Right atrium auricular region (tissue), 2 donors: ENCODE measurements at regions not wholly inside any gene's neighbourhood (a gene's known extent, or its start where the extent isn't known, plus 50 kb on each side); places are given as distances from the start of the nearest gene placed in this dataset.

Experiments
- DNase-seq: peaks from one replicate; pipeline ENCODE4 v3.0.0-alpha.2; 2019; ENCODE audit warnings: low spot score
- H3K27ac ChIP-seq, 2 donors: fragments of 200-600 bp; sonication (generic); 1 replicate in 1 of 2; 2 replicates in 1 of 2; pipeline ENCODE4 v1.5.1; 2016 to 2019
- H3K27me3 ChIP-seq, 2 donors: fragments of 200-600 bp; sonication (generic); one replicate each; pipeline versions ENCODE4 v1.5.1 to v1.6.0; 2017 to 2019
- H3K36me3 ChIP-seq: fragments of 200-600 bp; sonication (generic); one replicate; pipeline ENCODE4 v1.5.1; 2016
- H3K4me1 ChIP-seq, 2 donors: fragments of 200-600 bp; sonication (generic); one replicate each; pipeline versions ENCODE4 v1.5.1 to v1.6.0; 2017 to 2019
- H3K4me3 ChIP-seq, 2 donors: fragments of 200-600 bp; sonication (generic); 1 replicate in 1 of 2; 2 replicates in 1 of 2; pipeline ENCODE4 v1.5.1; 2017 to 2019; ENCODE audit warnings: mild to moderate bottlenecking in 1 of 2, moderate library complexity in 1 of 2
- H3K9me3 ChIP-seq, 2 donors: fragments of 200-600 bp; sonication (generic); one replicate each; pipeline ENCODE4 v1.5.1; 2019
- CTCF ChIP-seq, 2 donors: fragments of 200-600 bp; sonication (generic); IDR thresholded peaks; one replicate each; pipeline ENCODE4 v1.5.1; 2019; ENCODE audit warnings: antibody characterized with exemption in 2 of 2

GRCh38 chr1:37270639-37271038 is 203.7 kb upstream of the ZC3H12A start:
- H3K27ac ChIP-seq: no peak overlapping the region

GRCh38 chr1:37272626-37273025 is 201.8 kb upstream of the ZC3H12A start:
- DNase-seq: no peak
- H3K9me3 ChIP-seq: no peaks in the 10 kb centered on the region
- H3K4me1 ChIP-seq: no peaks in the 10 kb centered on the region
- no peaks in the 10 kb centered on the region for H3K36me3 ChIP-seq
- no peaks in the 10 kb centered on the region for H3K27me3 ChIP-seq
- H3K27ac ChIP-seq: no peak overlapping the region
- no peak for TF ChIP-seq CTCF (IDR thresholded peaks at IDR 0.05)
- no peak overlapping the region for H3K4me3 ChIP-seq

More at GRCh38 chr1:37270639-37271038, 203.7 kb upstream of the ZC3H12A start:
- no peaks in the 10 kb centered on the region for H3K36me3 ChIP-seq
- H3K4me3 ChIP-seq: no peak overlapping the region
- no peak for DNase-seq
- TF ChIP-seq CTCF (IDR thresholded peaks at IDR 0.05): no peak
- no peaks in the 10 kb centered on the region for H3K9me3 ChIP-seq
- no peaks in the 10 kb centered on the region for H3K27me3 ChIP-seq
- H3K4me1 ChIP-seq: no peaks in the 10 kb centered on the region

DNA sequence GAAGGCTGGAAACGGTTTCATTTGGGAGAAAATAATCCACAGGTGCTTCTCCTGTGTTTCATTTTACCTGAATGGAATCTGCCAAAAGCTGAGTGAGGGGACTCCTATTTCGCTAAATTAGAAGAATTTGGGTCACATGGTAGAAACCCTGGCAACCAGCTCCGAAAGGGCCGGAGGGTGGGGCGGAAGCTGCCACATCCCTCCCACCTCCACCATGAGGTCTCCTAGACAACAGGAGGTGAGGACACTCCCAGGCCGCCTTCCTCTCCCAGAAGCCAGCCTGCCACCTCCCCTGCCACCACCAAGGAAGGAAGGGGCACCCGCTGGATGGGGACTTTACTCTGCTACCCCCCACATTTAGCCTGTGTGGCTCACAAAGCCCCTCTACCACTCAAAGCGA is 199.9 kb upstream of the ZC3H12A start:
- Histone ChIP-seq H3K4me1 (no peaks in the 10 kb centered on the region), H3K27me3 (no peaks in the 10 kb centered on the region), H3K9me3 (no peaks in the 10 kb centered on the region), H3K4me3 (no peak overlapping the region), H3K36me3 (no peaks in the 10 kb centered on the region), H3K27ac (no peak overlapping the region)
- DNase-seq: no peak
- no peak for TF ChIP-seq CTCF (IDR thresholded peaks at IDR 0.05)

- Histone ChIP-seq H3K4me1 (no peaks in the 10 kb centered on the region), H3K4me3 (no peak overlapping the region), H3K27ac (no peak overlapping the region), H3K27me3 (no peaks in the 10 kb centered on the region), H3K9me3 (peaks cover 0 to 3% of the 10 kb centered on the region in 2 donors), H3K36me3 (no peaks in the 10 kb centered on the region)
- no peak for DNase-seq
- no peak for TF ChIP-seq CTCF (IDR thresholded peaks at IDR 0.05)
Measured at GRCh38 chr1:37274938-37275631, 199.3 kb upstream of the ZC3H12A start.

GRCh38 chr1:37277366-37277765 is 197.0 kb upstream of the ZC3H12A start:
- DNase-seq: no peak
- Histone ChIP-seq H3K36me3 (no peaks in the 10 kb centered on the region), H3K9me3 (peaks cover 0 to 10% of the 10 kb centered on the region in 2 donors), H3K27me3 (no peaks in the 10 kb centered on the region), H3K27ac (no peak overlapping the region), H3K4me3 (no peak overlapping the region), H3K4me1 (no peaks in the 10 kb centered on the region)
- TF ChIP-seq CTCF (IDR thresholded peaks at IDR 0.05): no peak

DNA sequence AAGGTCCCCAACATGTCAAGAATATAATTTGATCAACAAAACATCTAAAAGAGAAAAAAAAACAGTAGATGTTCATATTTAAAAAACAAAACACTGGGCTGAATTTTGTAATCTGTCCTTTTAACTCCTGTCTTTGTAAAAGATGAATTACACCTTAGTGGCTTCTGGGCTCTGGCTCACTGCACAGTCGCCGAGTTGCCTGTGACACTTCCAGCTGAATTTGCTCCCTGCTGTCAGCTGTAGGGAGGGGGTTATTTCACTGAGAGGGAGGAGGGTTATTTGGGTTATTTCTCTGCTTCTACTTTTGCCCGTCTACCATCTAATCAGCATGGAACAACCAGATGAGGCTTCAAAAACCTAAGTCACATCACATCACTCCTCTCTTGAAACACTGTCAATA is 193.0 kb upstream of the ZC3H12A start:
- H3K9me3 ChIP-seq: peaks cover 0 to 10% of the 10 kb centered on the region in 2 donors
- DNase-seq: no peak
- H3K27ac ChIP-seq: no peak overlapping the region
- TF ChIP-seq CTCF (IDR thresholded peaks at IDR 0.05): no peak
- no peak overlapping the region for H3K4me3 ChIP-seq
- no peaks in the 10 kb centered on the region for H3K27me3 ChIP-seq
- H3K36me3 ChIP-seq: no peaks in the 10 kb centered on the region
- H3K4me1 ChIP-seq: no peaks in the 10 kb centered on the region
